ENCODE measurements at regions not wholly inside any gene's neighbourhood (a gene's known extent, or its start where the extent isn't known, plus 50 kb on each side); places are given as distances from the start of the nearest gene placed in this dataset.

DNA sequence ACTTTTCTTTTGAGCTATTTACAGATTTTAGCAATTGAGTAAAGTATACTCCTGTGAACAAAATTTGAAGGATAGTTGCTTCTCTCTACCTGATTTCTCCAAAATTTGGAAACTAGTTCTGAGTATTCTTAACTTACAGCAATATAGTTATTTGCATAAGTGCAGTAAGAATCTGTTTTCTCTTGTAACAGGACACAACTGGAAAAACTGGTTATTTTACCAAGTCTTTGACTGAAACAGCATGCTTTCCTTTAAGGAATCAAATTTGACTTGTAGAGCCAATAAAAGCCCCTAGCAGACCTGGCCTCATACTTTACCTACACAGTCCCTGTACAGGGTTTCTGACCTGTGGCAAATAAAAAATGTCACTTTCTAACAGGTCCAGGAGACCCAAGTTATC lies 301.9 kb upstream of the POU5F2 start:
- TF ChIP-seq CTCF (IDR thresholded peaks at IDR 0.05) (no peak), POLR2A (IDR thresholded peaks at IDR 0.05; ENCODE audit: low read depth) (no peak)

Measured in esophagus muscularis mucosa (tissue), 3 donors.